T-helper 1 cell treated with Interleukin-12 subunit alpha and Interleukin-12 subunit beta and Interleukin-4 antibody, amounts not matched to agents 30 ng/mL and 1 ng/mL, for 36 hours (primary cell): ENCODE measurements at regions not wholly inside any gene's neighbourhood (a gene's known extent, or its start where the extent isn't known, plus 50 kb on each side); places are given as distances from the start of the nearest gene placed in this dataset.

Experiments used
- intact Hi-C: fragments of 100-400 bp; cut with micrococcal nuclease; formaldehyde crosslinking; loops from one replicate; pipeline ENCODE4 v1.15.1; 2024

GRCh38 chr6:138577151-138577915 is 78.0 kb upstream of the NHSL1 start:
- intact Hi-C loops, result no loop called here

- intact Hi-C loops, result loop anchor here (10.0 kb wide), 1 partner anchor 535 kb away; no protein-coding TSS in a partner anchor
Observed at GRCh38 chr6:138580040-138580439, 80.7 kb upstream of the NHSL1 start.

- intact Hi-C loops, result loop anchor here (10.0 kb wide), 1 partner anchor 534 kb away; no protein-coding TSS in a partner anchor
Observed at GRCh38 chr6:138580801-138581200, 81.5 kb upstream of the NHSL1 start.

GRCh38 chr6:138582573-138582972 is 83.3 kb upstream of the NHSL1 start:
- intact Hi-C loops, result loop anchor here (10.0 kb wide), 1 partner anchor 532 kb away; no protein-coding TSS in a partner anchor

GRCh38 chr6:138586638-138587037 is 87.3 kb upstream of the NHSL1 start:
- intact Hi-C loops, result loop anchor here (10.0 kb wide), 1 partner anchor 528 kb away; no protein-coding TSS in a partner anchor

- intact Hi-C loops, result loop anchor here (1.0 to 10.0 kb wide), 5 partner anchors 104 to 784 kb away; partner anchors contain the start of gene HEBP2
Observed at GRCh38 chr6:138588805-138589434, 89.6 kb upstream of the NHSL1 start.

- intact Hi-C loops, result loop anchor here (1.0 to 5.0 kb wide), 4 partner anchors 61 to 773 kb away; partner anchors contain the start of gene REPS1
Observed at GRCh38 chr6:138590796-138591709, 91.8 kb upstream of the NHSL1 start.

- intact Hi-C loops, result loop anchor here (1.0 to 5.0 kb wide), 3 partner anchors 60 to 395 kb away; partner anchors contain the start of gene REPS1
Observed at GRCh38 chr6:138592749-138593123, 93.4 kb upstream of the NHSL1 start.

GRCh38 chr6:138593124-138593877 is 94.0 kb upstream of the NHSL1 start:
- intact Hi-C loops, result loop anchor here (1.0 to 5.0 kb wide), 3 partner anchors 59 to 394 kb away; partner anchors contain the start of gene REPS1

- intact Hi-C loops, result loop anchor here (1.0 to 5.0 kb wide), 3 partner anchors 58 to 393 kb away; partner anchors contain the start of gene REPS1
Observed at GRCh38 chr6:138593909-138594757, 94.8 kb upstream of the NHSL1 start.

- intact Hi-C loops, result loop anchor here (5.0 kb wide), 2 partner anchors 58 to 393 kb away; partner anchors contain the start of gene REPS1
Observed at GRCh38 chr6:138594758-138595140, 95.5 kb upstream of the NHSL1 start.

- intact Hi-C loops, result no loop called here
Observed at GRCh38 chr6:138596126-138596525, 96.8 kb upstream of the NHSL1 start.

GRCh38 chr6:138596591-138596990 is 97.3 kb upstream of the NHSL1 start:
- intact Hi-C loops, result no loop called here

- intact Hi-C loops, result no loop called here
Observed at GRCh38 chr6:138597336-138597735, 98.0 kb upstream of the NHSL1 start.

GRCh38 chr6:138598562-138599173 is 99.4 kb upstream of the NHSL1 start:
- intact Hi-C loops, result no loop called here

- intact Hi-C loops, result no loop called here
Observed at GRCh38 chr6:138600261-138600660, 101.0 kb upstream of the NHSL1 start.

GRCh38 chr6:138600726-138601125 is 101.4 kb upstream of the NHSL1 start:
- intact Hi-C loops, result no loop called here

- intact Hi-C loops, result no loop called here
Observed at GRCh38 chr6:138601128-138601527, 101.8 kb upstream of the NHSL1 start.

- intact Hi-C loops, result no loop called here
Observed at GRCh38 chr6:138605958-138606357, 106.7 kb upstream of the NHSL1 start.
